GM12878 (cell line): ENCODE measurements at regions not wholly inside any gene's neighbourhood (a gene's known extent, or its start where the extent isn't known, plus 50 kb on each side); places are given as distances from the start of the nearest gene placed in this dataset.
A peak's percentile ranks its signal among the peaks of the same experiment; 100 is the strongest.

Experiments used
- ATAC-seq: fragments of 200-7000 bp; cut with Tn5 transposase; 3 replicates; pipeline ENCODE4 v1.9.1; 2020; ENCODE audit warnings: mild to moderate bottlenecking, moderate library complexity
- BruUV-seq: library from RNA; stranded (reverse); fragments of 400-500 nt; replicated peaks from 2 replicates; lab custom pipeline; 2021; lab: Mats Ljungman, UMichigan
- CTCF ChIA-PET: fragments of 300-600 bp; sonication (Branson Sonifier 250); formaldehyde crosslinking; extraction: SDS; loops from one replicate; lab custom pipeline; 2021; ENCODE audit warnings: inconsistent platforms; lab: Yijun Ruan, JAX
- POLR2A ChIA-PET: fragments of 350-600 bp; formaldehyde crosslinking; extraction: SDS; loops from one replicate; lab custom pipeline; 2021; ENCODE audit warnings: inconsistent platforms; lab: Charles Lee
- RAD21 ChIA-PET: fragments of 300-600 bp; sonication (Branson Sonifier 250); formaldehyde crosslinking; loops from one replicate; lab custom pipeline; 2023; ENCODE audit warnings: antibody characterized with exemption; ENCODE audit not compliant: unreplicated experiment; lab: Charles Lee
- SMC1A ChIA-PET: fragments of 300-600 bp; sonication (Branson Sonifier 250); formaldehyde crosslinking; loops from one replicate; lab custom pipeline; 2023; ENCODE audit not compliant: unreplicated experiment, uncharacterized antibody; lab: Charles Lee
- DNase-seq: peaks from one replicate; pipeline ENCODE4 v3.0.0-alpha.2; 2011; ENCODE audit warnings: low read depth, low spot score
- FAIRE-seq: peaks from 3 replicates; lab custom pipeline; 2011; peaks lifted over from hg19 to GRCh38; lab: Jason Lieb, UNC
- H2AFZ ChIP-seq: 2 replicates; pipeline ENCODE4 v1.6.0; 2011; ENCODE audit warnings: low read depth, low read length, control low read depth; ENCODE audit not compliant: control insufficient read depth
- H3K27ac ChIP-seq: 2 replicates; pipeline ENCODE4 v1.5.1; 2011; ENCODE audit warnings: control low read depth; ENCODE audit not compliant: control insufficient read depth, insufficient read depth
- H3K27me3 ChIP-seq, 2 experiments: replicated peaks in 1 of 2; 2 replicates each; pipeline versions ENCODE4 v1.6.0 to v1.6.1; 2011; ENCODE audit warnings: low read length in 1 of 2; ENCODE audit not compliant: control insufficient read depth in 2 of 2, insufficient read depth in 2 of 2
- H3K36me3 ChIP-seq, 2 experiments: 2 replicates each; pipeline ENCODE4 v1.5.1; 2011; ENCODE audit warnings: low read length in 1 of 2; ENCODE audit not compliant: control insufficient read depth in 2 of 2, insufficient read depth in 2 of 2
- H3K4me1 ChIP-seq: 2 replicates; pipeline ENCODE4 v1.6.1; 2011; ENCODE audit warnings: mild to moderate bottlenecking, low read length, moderate library complexity, mixed read lengths; ENCODE audit not compliant: control insufficient read depth, insufficient read depth
- H3K4me2 ChIP-seq: 2 replicates; pipeline ENCODE4 v1.6.0; 2011; ENCODE audit warnings: control low read depth; ENCODE audit not compliant: control insufficient read depth, insufficient read depth
- H3K4me3 ChIP-seq: fragments of 200-600 bp; sonication (generic); 2 replicates; pipeline ENCODE4 v1.5.1; 2016
- H3K79me2 ChIP-seq: 2 replicates; pipeline ENCODE4 v1.6.0; 2011; ENCODE audit warnings: low read length; ENCODE audit not compliant: control insufficient read depth, insufficient read depth
- H3K9ac ChIP-seq: 2 replicates; pipeline ENCODE4 v1.8.0; 2011; ENCODE audit warnings: low read length, control low read depth, mixed read lengths; ENCODE audit not compliant: control insufficient read depth, insufficient read depth
- H3K9me3 ChIP-seq: replicated peaks from 3 replicates; pipeline ENCODE4 v1.5.1; 2011; ENCODE audit warnings: mild to moderate bottlenecking, low read length; ENCODE audit not compliant: control insufficient read depth, insufficient read depth
- H4K20me1 ChIP-seq: 2 replicates; pipeline ENCODE4 v1.6.0; 2011; ENCODE audit not compliant: control insufficient read depth, insufficient read depth
- CHD2 ChIP-seq: IDR thresholded peaks from 2 replicates; pipeline ENCODE4 v1.6.1; 2011; ENCODE audit warnings: low read depth, low read length, improper control_type of control experiment, borderline replicate concordance
- KLF5 ChIP-seq: fragments of 450-650 bp; IDR thresholded peaks from 2 replicates; pipeline ENCODE4 v1.6.1; 2014; ENCODE audit warnings: mild to moderate bottlenecking; ENCODE audit not compliant: partially characterized antibody
- POLR2AphosphoS2 ChIP-seq: IDR thresholded peaks from 2 replicates; pipeline ENCODE4 v1.6.1; 2011; ENCODE audit warnings: low read depth, mild to moderate bottlenecking, low read length, improper control_type of control experiment, moderate library complexity
- POLR2AphosphoS5 ChIP-seq: IDR thresholded peaks from 2 replicates; pipeline ENCODE4 v1.6.1; 2011; ENCODE audit warnings: mild to moderate bottlenecking, low read length, inconsistent platforms
- POU2F2 ChIP-seq: IDR thresholded peaks from 3 replicates; pipeline ENCODE4 v1.6.1; 2011; ENCODE audit warnings: low read depth, mild to moderate bottlenecking, low read length, borderline replicate concordance
- SUZ12 ChIP-seq: fragments of 200-600 bp; sonication (generic); IDR thresholded peaks from one replicate; pipeline ENCODE4 v1.6.1; 2018; ENCODE audit warnings: antibody characterized with exemption, mild to moderate bottlenecking; ENCODE audit not compliant: unreplicated experiment
- YBX1 ChIP-seq: fragments of 450-650 bp; IDR thresholded peaks from 2 replicates; pipeline ENCODE4 v1.6.1; 2016; ENCODE audit warnings: antibody characterized with exemption
- WGBS: methylation state at CpG from one replicate; pipeline ENCODE4 v1.1.6; 2016; ENCODE audit warnings: low lambda C conversion rate; ENCODE audit not compliant: insufficient replicate concordance, insufficient coverage; ENCODE audit errors: missing lambda C conversion rate; 5-methylcytosine and 5-hydroxymethylcytosine counted together
- in situ Hi-C: fragments of 300-500 bp; cut with MboI; formaldehyde crosslinking; loops from 9 replicates; pipeline ENCODE4 v1.14.3; 2018; ENCODE audit warnings: mixed read lengths
- intact Hi-C: fragments of 100-400 bp; cut with micrococcal nuclease; formaldehyde crosslinking; loops from one replicate; pipeline ENCODE4 v1.14.2; 2022; ENCODE audit not compliant: unreplicated experiment
- TF ChIP-seq, protein P1 (sequence below): fragments of 450-650 bp; IDR thresholded peaks from 2 replicates; pipeline ENCODE4 v1.6.1; 2017; ENCODE audit warnings: mild to moderate bottlenecking
- TF ChIP-seq, protein P2 (sequence below): fragments of 450-650 bp; IDR thresholded peaks from 2 replicates; pipeline ENCODE4 v1.6.1; 2017; ENCODE audit warnings: low read depth, mild to moderate bottlenecking, moderate library complexity
- TF ChIP-seq, protein P3 (sequence below): fragments of 450-650 bp; IDR thresholded peaks from 2 replicates; pipeline ENCODE4 v1.6.1; 2016; ENCODE audit warnings: mild to moderate bottlenecking

DNA sequence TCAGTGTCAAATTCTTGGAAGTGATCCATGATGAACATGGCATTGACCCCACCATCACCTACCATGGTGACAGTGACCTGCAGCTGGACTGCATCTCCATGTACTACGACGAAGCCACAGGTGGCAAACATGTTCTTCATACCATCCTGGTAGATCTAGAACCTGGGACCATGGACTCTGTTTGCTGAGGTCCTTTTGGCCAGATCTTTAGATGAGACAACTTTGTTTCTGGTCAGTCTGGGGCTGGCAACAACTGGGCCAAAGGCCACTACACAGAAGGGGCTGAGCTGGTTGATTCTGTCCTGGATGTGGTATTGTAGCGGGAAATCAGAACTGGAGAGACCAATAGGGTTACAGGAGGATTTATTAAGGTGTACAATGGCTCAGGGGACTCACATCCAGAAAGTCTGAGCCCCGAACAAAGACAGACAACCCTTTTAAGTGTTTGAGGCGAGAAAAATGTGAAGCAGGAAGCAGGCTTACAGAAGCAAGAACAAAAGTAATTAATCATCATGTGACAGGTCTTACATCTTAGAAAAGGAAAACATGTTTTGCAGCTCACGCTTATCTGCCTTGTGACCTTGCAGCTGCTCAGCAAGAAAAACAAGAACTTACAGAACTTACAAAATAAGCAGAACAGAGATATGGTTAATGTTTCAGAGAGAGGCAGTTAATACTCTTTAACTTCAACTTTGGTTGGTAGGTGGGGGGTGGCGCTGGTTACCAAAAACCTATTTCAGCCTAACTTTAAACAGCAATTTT is 58.8 kb upstream of the MOCS1 start:
- no peak overlapping the region for H3K4me3 ChIP-seq

More for the DNA sequence above, 58.8 kb upstream of the MOCS1 start:
- no peaks in the 10 kb centered on the region for H4K20me1 ChIP-seq
- H3K79me2 ChIP-seq: no peaks in the 10 kb centered on the region
- ChIA-PET POLR2A (no interaction called here), SMC1A (interaction anchor here (1.3 to 2.1 kb wide), 4 partner anchors 9 to 156 kb away, joined by 4 to 8 read pairs (median 6); no protein-coding TSS in a partner anchor), CTCF (interaction anchor here (0.8 to 1.1 kb wide), 2 partner anchors 12 to 155 kb away, joined by 3 read pairs; no protein-coding TSS in a partner anchor), RAD21 (interaction anchor here (1.6 kb wide), 1 partner anchor 64 kb away, joined by 3 read pairs; no protein-coding TSS in a partner anchor)
- H3K9me3 ChIP-seq: no peaks in the 10 kb centered on the region; the same call in 2 of the 3 replicates
- no peak for ATAC-seq
- DNase-seq: no peak
- no peak for FAIRE-seq
- no peak overlapping the region for H3K4me2 ChIP-seq
- in situ Hi-C loops: no loop called here
- intact Hi-C loops: no loop called here
- WGBS: 15% methylated on average over 7 of the region's 7 CpGs
- H3K9ac ChIP-seq: no peak overlapping the region
- no peaks in the 10 kb centered on the region for H3K4me1 ChIP-seq
- H3K36me3 ChIP-seq: no peaks in the 10 kb centered on the region
- no TSS peak for BruUV-seq
- H3K27ac ChIP-seq: no peak overlapping the region
- TF ChIP-seq YBX1 (no peak), SUZ12 (no peak), KLF5 (no peak), CHD2 (no peak), POLR2AphosphoS2 (no peak), POU2F2 (no peak), POLR2AphosphoS5 (no peak)
- TF ChIP-seq, protein P1, sequence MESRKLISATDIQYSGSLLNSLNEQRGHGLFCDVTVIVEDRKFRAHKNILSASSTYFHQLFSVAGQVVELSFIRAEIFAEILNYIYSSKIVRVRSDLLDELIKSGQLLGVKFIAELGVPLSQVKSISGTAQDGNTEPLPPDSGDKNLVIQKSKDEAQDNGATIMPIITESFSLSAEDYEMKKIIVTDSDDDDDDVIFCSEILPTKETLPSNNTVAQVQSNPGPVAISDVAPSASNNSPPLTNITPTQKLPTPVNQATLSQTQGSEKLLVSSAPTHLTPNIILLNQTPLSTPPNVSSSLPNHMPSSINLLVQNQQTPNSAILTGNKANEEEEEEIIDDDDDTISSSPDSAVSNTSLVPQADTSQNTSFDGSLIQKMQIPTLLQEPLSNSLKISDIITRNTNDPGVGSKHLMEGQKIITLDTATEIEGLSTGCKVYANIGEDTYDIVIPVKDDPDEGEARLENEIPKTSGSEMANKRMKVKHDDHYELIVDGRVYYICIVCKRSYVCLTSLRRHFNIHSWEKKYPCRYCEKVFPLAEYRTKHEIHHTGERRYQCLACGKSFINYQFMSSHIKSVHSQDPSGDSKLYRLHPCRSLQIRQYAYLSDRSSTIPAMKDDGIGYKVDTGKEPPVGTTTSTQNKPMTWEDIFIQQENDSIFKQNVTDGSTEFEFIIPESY: 0 out of 2 replicates have a peak, but pooled peaks have one; percentile 6
- TF ChIP-seq, protein P2, sequence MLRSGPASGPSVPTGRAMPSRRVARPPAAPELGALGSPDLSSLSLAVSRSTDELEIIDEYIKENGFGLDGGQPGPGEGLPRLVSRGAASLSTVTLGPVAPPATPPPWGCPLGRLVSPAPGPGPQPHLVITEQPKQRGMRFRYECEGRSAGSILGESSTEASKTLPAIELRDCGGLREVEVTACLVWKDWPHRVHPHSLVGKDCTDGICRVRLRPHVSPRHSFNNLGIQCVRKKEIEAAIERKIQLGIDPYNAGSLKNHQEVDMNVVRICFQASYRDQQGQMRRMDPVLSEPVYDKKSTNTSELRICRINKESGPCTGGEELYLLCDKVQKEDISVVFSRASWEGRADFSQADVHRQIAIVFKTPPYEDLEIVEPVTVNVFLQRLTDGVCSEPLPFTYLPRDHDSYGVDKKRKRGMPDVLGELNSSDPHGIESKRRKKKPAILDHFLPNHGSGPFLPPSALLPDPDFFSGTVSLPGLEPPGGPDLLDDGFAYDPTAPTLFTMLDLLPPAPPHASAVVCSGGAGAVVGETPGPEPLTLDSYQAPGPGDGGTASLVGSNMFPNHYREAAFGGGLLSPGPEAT: 0 out of 2 replicates have a peak, but pooled peaks have one; percentile 27
- TF ChIP-seq, protein P3, sequence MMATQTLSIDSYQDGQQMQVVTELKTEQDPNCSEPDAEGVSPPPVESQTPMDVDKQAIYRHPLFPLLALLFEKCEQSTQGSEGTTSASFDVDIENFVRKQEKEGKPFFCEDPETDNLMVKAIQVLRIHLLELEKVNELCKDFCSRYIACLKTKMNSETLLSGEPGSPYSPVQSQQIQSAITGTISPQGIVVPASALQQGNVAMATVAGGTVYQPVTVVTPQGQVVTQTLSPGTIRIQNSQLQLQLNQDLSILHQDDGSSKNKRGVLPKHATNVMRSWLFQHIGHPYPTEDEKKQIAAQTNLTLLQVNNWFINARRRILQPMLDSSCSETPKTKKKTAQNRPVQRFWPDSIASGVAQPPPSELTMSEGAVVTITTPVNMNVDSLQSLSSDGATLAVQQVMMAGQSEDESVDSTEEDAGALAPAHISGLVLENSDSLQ: peak; percentile 86
- no peak overlapping the region for H2AFZ ChIP-seq
- no peaks in the 10 kb centered on the region for H3K27me3 ChIP-seq
